ENCODE measurements at regions not wholly inside any gene's neighbourhood (a gene's known extent, or its start where the extent isn't known, plus 50 kb on each side); places are given as distances from the start of the nearest gene placed in this dataset.

DNA sequence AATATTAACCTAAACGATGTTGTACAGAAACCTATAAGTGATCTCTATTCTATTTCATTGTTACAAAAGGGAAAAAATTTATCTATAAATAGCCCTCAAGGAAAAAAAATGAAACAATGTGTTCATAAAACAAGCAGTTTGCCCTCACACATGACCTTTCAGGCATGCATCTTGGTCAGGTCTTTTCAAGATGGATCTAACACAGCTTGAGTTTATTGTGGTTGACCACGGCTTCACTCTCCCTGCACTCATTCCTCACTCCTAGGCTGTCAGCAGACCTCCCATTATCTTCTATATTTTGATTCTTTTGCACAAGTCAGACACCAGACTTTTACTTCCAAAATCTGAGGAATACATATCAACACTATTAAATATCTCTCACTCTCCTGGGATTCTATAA is 544.3 kb downstream of the KCNT2 start:
- H3K9me3 Mint-ChIP-seq (ENCODE audit: unreplicated experiment) = no peaks in the 10 kb centered on the region
- no peaks in the 10 kb centered on the region for H3K27me3 Mint-ChIP-seq (ENCODE audit: insufficient read depth, unreplicated experiment)
- ChIA-PET CTCF (no interaction called here), POLR2A (no interaction called here)
- H3K4me1 ChIP-seq = no peaks in the 10 kb centered on the region
- intact Hi-C loops (cut with micrococcal nuclease; ENCODE audit: unreplicated experiment) = no loop called here
- no TSS peak for BruUV-seq (replicated peaks)
- no peak overlapping the region for H3K4me3 ChIP-seq (ENCODE audit: low read depth, low read length)
- H3K36me3 Mint-ChIP-seq (ENCODE audit: insufficient read depth, unreplicated experiment) = no peaks in the 10 kb centered on the region
- no peak for DNase-seq
- no peaks in the 10 kb centered on the region for H3K9me3 ChIP-seq
- no peaks in the 10 kb centered on the region for H3K4me1 Mint-ChIP-seq (ENCODE audit: low read depth, unreplicated experiment)
- no peaks in the 10 kb centered on the region for H3K27me3 ChIP-seq (replicated peaks; ENCODE audit: control insufficient read depth, insufficient read depth, low read length)
- TF ChIP-seq, protein P1, sequence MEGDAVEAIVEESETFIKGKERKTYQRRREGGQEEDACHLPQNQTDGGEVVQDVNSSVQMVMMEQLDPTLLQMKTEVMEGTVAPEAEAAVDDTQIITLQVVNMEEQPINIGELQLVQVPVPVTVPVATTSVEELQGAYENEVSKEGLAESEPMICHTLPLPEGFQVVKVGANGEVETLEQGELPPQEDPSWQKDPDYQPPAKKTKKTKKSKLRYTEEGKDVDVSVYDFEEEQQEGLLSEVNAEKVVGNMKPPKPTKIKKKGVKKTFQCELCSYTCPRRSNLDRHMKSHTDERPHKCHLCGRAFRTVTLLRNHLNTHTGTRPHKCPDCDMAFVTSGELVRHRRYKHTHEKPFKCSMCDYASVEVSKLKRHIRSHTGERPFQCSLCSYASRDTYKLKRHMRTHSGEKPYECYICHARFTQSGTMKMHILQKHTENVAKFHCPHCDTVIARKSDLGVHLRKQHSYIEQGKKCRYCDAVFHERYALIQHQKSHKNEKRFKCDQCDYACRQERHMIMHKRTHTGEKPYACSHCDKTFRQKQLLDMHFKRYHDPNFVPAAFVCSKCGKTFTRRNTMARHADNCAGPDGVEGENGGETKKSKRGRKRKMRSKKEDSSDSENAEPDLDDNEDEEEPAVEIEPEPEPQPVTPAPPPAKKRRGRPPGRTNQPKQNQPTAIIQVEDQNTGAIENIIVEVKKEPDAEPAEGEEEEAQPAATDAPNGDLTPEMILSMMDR (IDR thresholded peaks at IDR 0.05; ENCODE audit: insufficient read depth in 1 of 2, low read depth in 1 of 2, low read length in 1 of 2, severe bottlenecking in 1 of 2, unreplicated experiment in 1 of 2) = no peak
- H3K4me3 Mint-ChIP-seq (ENCODE audit: unreplicated experiment) = no peak overlapping the region
- no peaks in the 10 kb centered on the region for H3K36me3 ChIP-seq (ENCODE audit: control insufficient read depth, insufficient read depth, low read length)
- H3K27ac Mint-ChIP-seq (ENCODE audit: unreplicated experiment) = no peak overlapping the region

DNA sequence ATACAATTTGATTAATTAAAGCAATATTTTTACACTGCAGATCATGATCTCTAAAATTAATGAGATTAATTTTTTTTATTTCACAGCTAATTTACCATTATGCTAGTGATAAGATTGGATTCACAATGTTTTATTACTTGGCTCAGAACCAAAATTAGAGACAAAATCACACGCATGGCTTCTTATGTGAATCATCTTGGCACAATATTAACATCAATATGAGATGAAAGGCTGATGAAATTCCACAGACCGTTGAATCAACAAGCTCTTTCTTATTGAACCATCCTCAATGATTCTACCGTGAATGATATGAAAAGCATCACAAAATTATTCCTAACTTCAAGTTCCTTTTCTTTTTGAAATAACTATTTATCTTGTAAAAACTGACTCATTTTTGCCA is 544.9 kb downstream of the KCNT2 start:
- H3K27me3 ChIP-seq (replicated peaks; ENCODE audit: control insufficient read depth, insufficient read depth, low read length) = no peaks in the 10 kb centered on the region
- POLR2A ChIA-PET = no interaction called here
- CTCF ChIA-PET = no interaction called here

DNA sequence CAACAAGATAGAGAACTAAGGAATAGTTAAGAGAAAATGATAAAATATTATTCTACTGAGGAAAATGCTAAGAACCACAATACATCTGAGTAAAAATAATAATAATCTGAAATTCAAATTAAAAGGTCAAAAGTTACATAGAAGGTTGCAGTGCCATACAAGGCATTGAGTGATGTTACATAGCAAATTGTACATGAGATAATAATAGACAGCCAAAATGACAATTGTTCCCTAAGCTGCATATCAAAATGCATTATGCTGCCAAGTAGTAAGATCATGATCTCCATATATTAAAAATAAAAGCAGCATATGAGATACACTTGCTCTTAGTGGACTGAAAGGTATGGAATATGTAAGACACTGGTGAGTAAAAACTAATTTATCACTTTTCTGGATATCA is 547.7 kb downstream of the KCNT2 start:
- Histone ChIP-seq H3K4me3 (ENCODE audit: low read depth, low read length) (no peak overlapping the region), H3K36me3 (ENCODE audit: control insufficient read depth, insufficient read depth, low read length) (no peaks in the 10 kb centered on the region), H3K9me3 (no peaks in the 10 kb centered on the region), H3K4me1 (no peaks in the 10 kb centered on the region), H3K27me3 (replicated peaks; ENCODE audit: control insufficient read depth, insufficient read depth, low read length) (no peaks in the 10 kb centered on the region)
- no peak overlapping the region for H3K4me3 Mint-ChIP-seq (ENCODE audit: unreplicated experiment)
- H3K9me3 Mint-ChIP-seq (ENCODE audit: unreplicated experiment) = no peaks in the 10 kb centered on the region
- POLR2A ChIA-PET = no interaction called here
- H3K27me3 Mint-ChIP-seq (ENCODE audit: insufficient read depth, unreplicated experiment) = no peaks in the 10 kb centered on the region
- intact Hi-C loops (cut with micrococcal nuclease; ENCODE audit: unreplicated experiment) = no loop called here
- H3K4me1 Mint-ChIP-seq (ENCODE audit: low read depth, unreplicated experiment) = no peaks in the 10 kb centered on the region
- BruUV-seq (replicated peaks) = no TSS peak
- TF ChIP-seq, protein P1 (IDR thresholded peaks at IDR 0.05; ENCODE audit: insufficient read depth in 1 of 2, low read depth in 1 of 2, low read length in 1 of 2, severe bottlenecking in 1 of 2, unreplicated experiment in 1 of 2) = no peak
- no peak overlapping the region for H3K27ac Mint-ChIP-seq (ENCODE audit: unreplicated experiment)
- H3K36me3 Mint-ChIP-seq (ENCODE audit: insufficient read depth, unreplicated experiment) = no peaks in the 10 kb centered on the region
- CTCF ChIA-PET = no interaction called here
- DNase-seq = no peak

More for the DNA sequence above, 544.9 kb downstream of the KCNT2 start:
- intact Hi-C loops (cut with micrococcal nuclease; ENCODE audit: unreplicated experiment) = no loop called here
- no TSS peak for BruUV-seq (replicated peaks)
- Mint-ChIP-seq H3K36me3 (ENCODE audit: insufficient read depth, unreplicated experiment) (no peaks in the 10 kb centered on the region), H3K27me3 (ENCODE audit: insufficient read depth, unreplicated experiment) (no peaks in the 10 kb centered on the region), H3K9me3 (ENCODE audit: unreplicated experiment) (no peaks in the 10 kb centered on the region), H3K27ac (ENCODE audit: unreplicated experiment) (no peak overlapping the region), H3K4me3 (ENCODE audit: unreplicated experiment) (no peak overlapping the region), H3K4me1 (ENCODE audit: low read depth, unreplicated experiment) (no peaks in the 10 kb centered on the region)
- H3K36me3 ChIP-seq (ENCODE audit: control insufficient read depth, insufficient read depth, low read length) = no peaks in the 10 kb centered on the region
- H3K9me3 ChIP-seq = no peaks in the 10 kb centered on the region
- TF ChIP-seq, protein P1 (IDR thresholded peaks at IDR 0.05; ENCODE audit: insufficient read depth in 1 of 2, low read depth in 1 of 2, low read length in 1 of 2, severe bottlenecking in 1 of 2, unreplicated experiment in 1 of 2) = no peak
- H3K4me1 ChIP-seq = no peaks in the 10 kb centered on the region
- DNase-seq = no peak
- no peak overlapping the region for H3K4me3 ChIP-seq (ENCODE audit: low read depth, low read length)
